ENCODE measurements at regions not wholly inside any gene's neighbourhood (a gene's known extent, or its start where the extent isn't known, plus 50 kb on each side); places are given as distances from the start of the nearest gene placed in this dataset.

- no peaks in the 10 kb centered on the region for H4K20me1 ChIP-seq (replicated peaks in 1 of 2; ENCODE audit: control insufficient read depth in 1 of 2, insufficient read depth in 2 of 2, low read length in 2 of 2)
- H4K8ac ChIP-seq (ENCODE audit: extremely low read depth, insufficient read depth, low read length), result no peak overlapping the region
- H2BK5ac ChIP-seq (ENCODE audit: low read depth, low read length), result no peak overlapping the region
- no peak overlapping the region for H3K56ac ChIP-seq (replicated peaks; ENCODE audit: insufficient read length, low read depth, low read length)
- H3K4ac ChIP-seq (replicated peaks; ENCODE audit: insufficient read length, low read depth, low read length), result no peak overlapping the region
- H3K4me3 ChIP-seq (ENCODE audit: extremely low read depth in 1 of 4, insufficient read depth in 2 of 4, low read depth in 3 of 4, low read length in 4 of 4), result no peak overlapping the region
- TF ChIP-seq GTF2F1 (IDR thresholded peaks at IDR 0.05; ENCODE audit: borderline replicate concordance, low read depth, low read length), result no peak
- no peak for TF ChIP-seq CHD2 (IDR thresholded peaks at IDR 0.05; ENCODE audit: low read length)
- no peak for TF ChIP-seq MAX (IDR thresholded peaks at IDR 0.05)
- TF ChIP-seq BACH1 (IDR thresholded peaks at IDR 0.05; ENCODE audit: low read length), result no peak
- H2BK12ac ChIP-seq (ENCODE audit: low read depth, low read length), result no peak overlapping the region
- no peak overlapping the region for H2BK15ac ChIP-seq (ENCODE audit: low read length)
- no peaks in the 10 kb centered on the region for H3K4me1 ChIP-seq (replicated peaks in 1 of 4; ENCODE audit: control insufficient read depth in 3 of 4, insufficient read depth in 4 of 4, low read length in 3 of 4)
- no peaks in the 10 kb centered on the region for H3K79me2 ChIP-seq (ENCODE audit: control insufficient read depth in 1 of 2, insufficient read depth in 2 of 2, low read length in 2 of 2)
- no peak overlapping the region for H3K23ac ChIP-seq (ENCODE audit: insufficient read length)
- H2BK20ac ChIP-seq (ENCODE audit: low read length), result no peak overlapping the region
- no peaks in the 10 kb centered on the region for H3K36me3 ChIP-seq (ENCODE audit: control insufficient read depth in 2 of 4, insufficient read depth in 4 of 4, low read length in 3 of 4)
- no peaks in the 10 kb centered on the region for H3K9me3 ChIP-seq (ENCODE audit: insufficient read depth in 2 of 2, low read depth in 1 of 2, low read length in 1 of 2)
- POLR2A ChIA-PET (ENCODE audit: partially characterized antibody), result no interaction called here
- DNase-seq (ENCODE audit: low read depth in 1 of 2, low spot score in 2 of 2), result no peak
- H2AK5ac ChIP-seq (ENCODE audit: low read depth, low read length), result no peak overlapping the region
- H3K27ac ChIP-seq (ENCODE audit: low read depth, low read length), result no peak overlapping the region
- no peak overlapping the region for H4K91ac ChIP-seq (replicated peaks; ENCODE audit: insufficient read length, low read length)
- FAIRE-seq, result no peak
- no peaks in the 10 kb centered on the region for H3K23me2 ChIP-seq (ENCODE audit: low read depth, low read length)
- no peak overlapping the region for H3K18ac ChIP-seq (ENCODE audit: extremely low read depth, low read length)
- CTCF ChIA-PET (ENCODE audit: partially characterized antibody), result no interaction called here
- no peaks in the 10 kb centered on the region for H3K27me3 ChIP-seq (replicated peaks in 1 of 4; ENCODE audit: control insufficient read depth in 3 of 4, extremely low read depth in 1 of 4, insufficient read depth in 3 of 4, low read length in 3 of 4)
- H3K9ac ChIP-seq (replicated peaks in 1 of 4; ENCODE audit: extremely low read depth in 1 of 4, low read depth in 3 of 4, low read length in 3 of 4), result no peak overlapping the region
- no peak overlapping the region for H2AFZ ChIP-seq (ENCODE audit: low read length)
- H3K79me1 ChIP-seq (ENCODE audit: low read depth, low read length), result no peaks in the 10 kb centered on the region
- H3K4me2 ChIP-seq (ENCODE audit: insufficient read depth in 1 of 2, low read depth in 2 of 2, low read length in 2 of 2), result no peak overlapping the region
- no peak overlapping the region for H4K5ac ChIP-seq (ENCODE audit: insufficient read length, low read depth, low read length)
- H3K14ac ChIP-seq (ENCODE audit: insufficient read length), result no peak overlapping the region
- H2BK120ac ChIP-seq (replicated peaks; ENCODE audit: low read depth, low read length), result no peak overlapping the region
Measured at GRCh38 chr21:25103500-25104207, 503.6 kb downstream of the MRPL39 start.
